ENCODE measurements at regions not wholly inside any gene's neighbourhood (a gene's known extent, or its start where the extent isn't known, plus 50 kb on each side); places are given as distances from the start of the nearest gene placed in this dataset.

- DNase-seq = no peak
Measured at GRCh38 chr1:30607723-30608122, 115.7 kb downstream of the MATN1 start.

DNA sequence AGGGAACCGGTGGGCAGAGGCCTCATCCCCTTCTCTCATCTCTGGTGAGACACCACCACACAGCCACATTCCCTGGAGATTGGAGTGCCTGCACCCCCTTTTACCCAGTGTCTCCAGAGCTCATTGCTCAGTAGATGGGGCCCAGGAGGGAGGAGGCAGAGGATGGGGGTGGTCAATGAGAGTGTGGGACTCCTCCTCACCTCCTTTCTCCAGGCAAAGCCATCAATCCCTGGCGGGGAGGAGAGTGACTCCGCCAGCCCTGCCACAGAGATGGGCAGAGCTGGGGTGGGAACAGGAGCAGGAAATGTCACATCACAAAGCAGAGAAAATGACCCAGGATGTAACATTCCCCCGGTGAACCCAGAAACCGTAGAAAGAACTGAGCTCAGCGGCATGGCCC lies 117.2 kb downstream of the MATN1 start:
- no peak for DNase-seq

GRCh38 chr1:30605441-30605920 lies 117.9 kb downstream of the MATN1 start:
- DNase-seq = no peak

DNA sequence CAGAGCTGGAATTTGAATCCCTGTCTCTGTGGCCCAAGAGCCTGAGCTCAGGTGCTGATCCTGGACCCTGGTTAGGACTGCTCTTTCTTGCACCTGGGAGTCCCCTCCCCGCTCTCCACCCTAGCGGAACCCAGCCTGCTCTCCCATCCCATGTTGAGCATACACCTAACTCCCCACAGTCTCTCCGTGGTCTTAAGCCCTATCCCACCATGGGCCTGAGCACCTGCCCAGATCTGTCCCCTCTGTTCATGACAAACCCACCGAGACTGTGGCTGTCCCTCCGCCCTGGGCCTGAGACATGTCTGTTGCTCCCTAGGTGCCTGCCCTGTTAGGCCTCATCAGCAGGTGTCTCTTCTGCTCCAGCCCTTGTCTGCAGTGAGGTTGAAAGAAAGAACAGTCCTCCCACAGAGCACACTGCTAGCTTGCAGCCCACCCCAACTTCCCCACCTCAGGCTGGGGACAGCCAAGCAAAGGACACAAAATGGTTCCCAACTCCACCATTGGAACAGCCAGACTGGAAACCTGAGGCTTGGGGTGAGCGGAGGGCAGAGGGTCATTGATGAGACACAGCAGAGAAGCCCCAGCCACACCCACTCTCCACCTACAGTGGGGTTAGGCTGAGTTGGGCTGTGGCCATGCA lies 118.5 kb downstream of the MATN1 start:
- DNase-seq = no peak

DNA sequence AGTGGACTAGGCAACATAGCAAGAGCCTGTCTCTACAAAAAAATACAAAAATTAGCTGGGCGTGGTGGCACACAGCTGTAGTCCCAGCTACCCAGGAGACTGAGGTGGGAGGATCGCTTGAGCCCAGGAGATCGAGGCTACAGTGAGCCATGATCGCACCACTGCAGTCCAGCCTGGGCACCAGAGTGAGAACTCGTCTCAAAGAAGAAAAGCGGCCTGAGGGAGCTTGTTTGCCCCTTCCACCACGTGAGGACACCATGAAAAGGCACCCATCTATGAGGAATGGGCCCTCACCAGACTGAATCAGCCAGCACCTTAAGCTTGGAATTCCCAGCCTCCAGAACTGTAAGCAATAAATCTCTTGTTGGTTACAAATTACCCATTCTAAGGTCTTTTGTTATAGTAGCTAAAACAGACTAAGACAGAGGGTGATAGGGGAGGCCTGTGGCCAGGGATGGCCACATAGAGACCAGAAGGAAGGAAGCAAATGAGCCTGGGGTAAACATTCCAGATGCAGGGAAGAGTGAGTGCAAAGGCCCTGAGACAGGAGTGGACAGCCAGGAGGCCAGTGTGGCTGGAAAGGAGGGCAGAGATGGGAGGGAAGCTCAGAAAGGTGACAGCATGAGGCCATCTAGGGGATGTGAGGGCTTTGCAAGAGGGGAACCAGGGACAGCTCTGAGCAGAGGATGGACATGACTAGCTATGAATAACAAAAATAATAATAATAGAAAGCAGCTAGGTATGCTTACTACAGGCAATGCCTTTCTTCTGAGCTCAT lies 120.1 kb downstream of the MATN1 start:
- DNase-seq = no peak

GRCh38 chr1:30601316-30602085 lies 121.9 kb downstream of the MATN1 start:
- no peak for DNase-seq

DNA sequence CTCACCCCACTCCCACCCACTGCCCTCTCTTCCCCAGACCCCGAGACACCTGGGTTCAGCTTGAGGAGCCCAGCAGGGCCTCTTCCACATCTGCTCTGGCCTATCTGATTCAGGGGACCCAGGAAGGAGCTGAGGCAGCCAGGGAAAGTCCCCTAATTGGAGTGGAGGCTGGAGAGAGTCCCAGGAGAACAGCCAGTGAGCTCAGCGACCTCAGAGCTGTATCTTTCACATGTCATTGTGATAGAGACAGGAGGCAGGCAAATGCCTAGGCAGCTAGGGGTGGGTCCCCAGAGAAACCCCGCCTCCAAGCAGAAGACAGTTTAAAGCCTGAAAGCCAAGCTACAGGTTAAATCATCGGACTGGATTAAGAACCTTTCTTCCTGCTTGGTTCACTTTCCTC lies 122.7 kb downstream of the MATN1 start:
- DNase-seq = no peak

DNA sequence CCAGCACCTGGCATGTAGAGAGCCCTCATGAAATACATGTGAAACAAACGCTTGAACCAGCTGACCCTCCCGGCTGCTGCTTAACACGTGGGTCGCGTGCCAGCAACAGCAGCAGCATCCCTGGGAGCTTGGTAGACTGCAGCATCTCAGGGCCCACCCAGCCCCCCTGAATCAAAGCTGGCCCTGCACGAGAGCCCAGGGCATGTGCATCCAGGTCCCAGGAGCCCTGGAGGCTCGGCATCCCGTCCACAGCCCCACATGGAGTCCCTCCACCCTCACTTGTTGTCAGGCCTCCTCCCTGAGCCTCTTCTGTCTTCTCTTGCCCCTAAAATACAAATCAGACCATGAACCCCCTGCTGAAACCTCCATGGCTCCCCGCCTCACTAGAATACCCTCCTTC lies 123.1 kb downstream of the MATN1 start:
- DNase-seq = no peak

- no peak for DNase-seq
Measured at GRCh38 chr1:30599721-30600120, 123.7 kb downstream of the MATN1 start.

GRCh38 chr1:30598571-30599114 lies 124.7 kb downstream of the MATN1 start:
- DNase-seq = no peak

DNA sequence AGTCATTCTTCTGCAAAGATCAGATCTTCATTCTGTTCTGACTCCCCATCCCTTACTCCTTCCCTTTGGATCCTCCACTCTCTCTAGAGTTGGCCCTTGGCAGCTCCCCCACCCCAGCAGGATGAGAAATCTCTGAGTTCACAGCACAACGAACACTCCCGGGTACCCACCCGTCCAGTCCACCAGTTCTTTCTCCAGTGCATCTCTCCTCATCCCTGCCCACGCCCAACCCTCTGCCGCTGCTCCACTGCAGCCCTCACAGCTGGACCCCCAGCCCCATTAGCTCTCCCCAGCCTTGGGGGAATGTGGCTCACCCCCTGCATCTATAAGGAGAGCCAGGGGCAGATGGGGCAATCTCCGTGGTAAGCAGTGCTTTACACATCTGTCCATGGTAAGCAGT lies 125.7 kb downstream of the MATN1 start:
- DNase-seq = no peak

DNA sequence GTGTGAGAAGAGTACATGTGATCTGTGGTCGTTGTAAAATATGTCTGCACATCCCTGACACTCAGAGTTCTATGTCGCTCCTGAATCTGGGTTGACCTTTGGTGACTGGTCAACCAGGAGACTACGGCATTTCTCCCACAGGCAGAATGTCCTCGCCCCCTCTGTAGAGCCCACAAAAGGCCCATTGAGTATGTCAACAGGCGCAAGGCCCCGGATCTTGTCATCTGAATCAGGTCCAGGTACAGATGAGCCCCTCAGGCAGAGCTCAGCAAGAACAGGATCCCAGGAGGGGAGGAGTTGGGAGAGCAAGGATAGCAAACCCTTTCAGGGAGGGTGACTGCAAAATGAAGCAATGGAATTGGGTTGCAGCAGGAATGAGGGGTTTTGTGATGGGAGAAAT lies 126.5 kb downstream of the MATN1 start:
- no peak for DNase-seq

- DNase-seq = no peak
Measured at GRCh38 chr1:30596470-30596869, 126.9 kb downstream of the MATN1 start.

DNA sequence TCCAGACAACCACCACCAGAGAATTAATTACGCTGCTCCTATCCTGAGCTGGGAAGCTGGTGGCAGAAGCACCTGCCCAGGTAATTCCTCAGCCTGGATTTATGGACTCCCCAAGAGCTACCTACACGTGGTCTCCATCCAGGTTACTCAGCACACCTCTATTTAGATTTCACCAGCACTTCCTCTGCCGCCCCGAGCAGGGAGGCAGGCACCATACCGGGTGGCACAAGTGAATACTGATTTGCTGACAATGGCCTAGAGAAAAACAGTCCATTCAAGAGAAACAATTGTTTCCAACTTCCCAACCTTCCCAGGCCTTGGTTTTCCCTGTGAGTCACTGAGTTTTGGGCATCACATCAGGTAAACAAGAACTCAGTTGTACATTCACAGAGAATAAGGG lies 134.3 kb downstream of the MATN1 start:
- no peak for DNase-seq

DNA sequence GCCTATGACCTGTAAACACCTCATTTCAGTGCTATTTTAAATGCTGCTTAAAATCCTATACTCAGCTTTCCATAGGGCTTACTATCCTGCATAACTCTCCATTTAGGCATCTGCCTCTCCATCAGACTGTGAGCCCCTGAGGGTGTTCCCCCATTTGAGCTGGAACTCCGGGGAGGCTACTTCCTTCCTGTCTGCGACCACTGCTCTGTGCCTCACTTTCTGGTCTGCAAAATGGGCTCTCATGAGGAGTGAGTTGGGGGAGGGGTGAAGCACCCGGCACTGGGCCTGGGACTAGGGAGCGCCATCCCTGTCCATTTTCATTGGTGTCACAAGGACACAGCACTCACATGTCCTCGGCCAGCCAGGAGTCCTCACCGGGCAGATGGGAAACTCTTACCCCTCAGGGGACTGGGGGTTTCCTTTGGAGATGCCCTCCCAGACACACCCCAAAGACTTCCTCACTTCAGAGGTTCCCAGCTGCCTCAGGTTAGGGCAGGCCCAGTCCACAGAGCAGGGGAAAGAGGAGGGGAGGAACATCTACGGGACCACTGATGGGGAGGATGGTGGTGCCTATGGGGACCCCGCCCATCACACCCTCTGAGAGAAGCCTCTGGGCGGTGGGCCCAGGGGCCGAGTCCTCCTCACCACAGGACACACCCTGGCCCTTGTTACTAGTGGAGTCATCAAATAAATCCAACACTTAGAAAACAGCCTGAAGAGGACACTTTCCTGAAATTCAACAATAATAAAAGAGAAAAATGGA lies 134.9 kb downstream of the MATN1 start:
- DNase-seq = no peak

DNA sequence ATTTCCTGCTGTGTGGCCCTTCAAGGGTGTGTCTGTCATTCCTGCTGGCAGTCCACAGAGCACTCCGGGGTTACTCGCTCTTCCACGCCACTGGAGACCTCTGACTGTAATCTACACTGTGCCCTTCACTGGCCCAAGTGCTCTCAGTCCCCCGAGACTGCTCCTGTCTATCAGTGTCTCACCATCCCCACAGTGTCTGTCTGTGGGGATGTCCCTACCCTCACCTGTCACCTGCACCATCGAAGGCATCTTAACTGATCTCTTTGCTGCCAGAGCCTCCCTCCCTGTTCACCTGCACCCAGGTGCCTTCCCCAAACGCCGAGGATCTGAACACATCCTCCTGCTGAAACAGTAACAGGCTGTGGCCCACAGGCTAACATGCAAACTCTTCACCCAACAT lies 136.7 kb downstream of the MATN1 start:
- DNase-seq = no peak

GRCh38 chr1:30579580-30579979 lies 143.8 kb downstream of the MATN1 start:
- DNase-seq = no peak

DNA sequence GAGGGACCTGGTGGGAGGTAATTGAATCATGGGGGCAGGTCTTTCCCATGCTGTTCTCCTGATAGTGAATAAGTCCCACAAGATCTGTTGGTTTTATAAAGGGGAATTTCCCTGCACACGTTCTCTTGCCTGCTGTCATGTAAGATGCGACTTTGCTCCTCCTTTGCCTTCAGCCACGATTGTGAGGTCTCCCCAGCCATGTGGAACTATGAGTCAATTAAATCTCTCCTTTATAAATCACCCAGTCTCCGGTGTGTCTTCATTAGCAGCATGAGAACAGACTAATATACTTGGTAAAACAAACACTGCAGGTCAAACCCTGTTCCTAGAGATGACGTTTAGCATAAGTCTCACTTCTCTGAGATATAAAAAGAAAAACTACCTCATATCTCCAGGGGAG lies 148.3 kb downstream of the MATN1 start:
- no peak for DNase-seq

DNA sequence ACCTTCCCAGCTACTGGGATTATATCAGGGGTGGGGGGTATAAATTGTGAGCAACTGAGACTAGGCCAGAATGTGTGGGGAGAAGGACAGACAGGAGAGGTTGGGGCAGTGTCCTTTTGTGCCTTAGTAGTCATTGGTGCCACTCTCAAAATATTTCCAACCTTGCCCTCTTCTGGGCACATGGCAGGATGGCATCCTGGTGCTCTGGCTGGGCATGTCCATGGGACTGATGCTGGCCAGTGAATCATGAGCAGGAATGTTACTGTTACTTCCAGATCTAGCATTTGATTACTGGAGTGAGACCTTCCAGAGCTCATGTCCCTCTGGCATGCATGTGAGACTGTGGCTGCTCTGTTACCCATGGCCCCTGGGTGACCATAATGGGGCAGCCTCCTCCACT lies 151.2 kb downstream of the MATN1 start:
- no peak for DNase-seq

- no peak for DNase-seq
Measured at GRCh38 chr1:30571380-30571779, 152.0 kb downstream of the MATN1 start.

GRCh38 chr1:30569384-30569783 lies 154.0 kb downstream of the MATN1 start:
- no peak for DNase-seq

- no peak for DNase-seq
Measured at GRCh38 chr1:30562559-30562958, 160.8 kb downstream of the MATN1 start.

DNA sequence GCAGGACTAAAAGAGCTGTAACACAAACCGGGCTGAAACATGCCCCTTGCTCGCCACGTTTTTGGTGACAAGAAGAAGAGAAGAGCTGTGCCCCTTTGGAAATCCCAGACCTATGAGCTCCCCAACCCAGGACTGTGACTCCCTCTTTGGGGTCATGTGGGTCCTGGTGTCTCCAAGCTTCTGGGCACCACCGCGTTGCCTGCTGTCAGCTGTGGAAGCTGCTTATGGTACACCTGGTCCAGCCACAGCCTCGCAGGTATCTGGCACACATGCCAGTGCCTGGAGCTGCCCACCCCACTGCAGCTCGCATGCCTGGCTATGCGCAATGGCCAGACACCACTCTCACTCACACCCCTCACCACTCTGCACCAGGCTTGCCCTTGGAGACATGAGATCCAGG lies 171.8 kb downstream of the MATN1 start:
- no peak for DNase-seq
